ENCODE measurements at regions not wholly inside any gene's neighbourhood (a gene's known extent, or its start where the extent isn't known, plus 50 kb on each side); places are given as distances from the start of the nearest gene placed in this dataset.

DNA sequence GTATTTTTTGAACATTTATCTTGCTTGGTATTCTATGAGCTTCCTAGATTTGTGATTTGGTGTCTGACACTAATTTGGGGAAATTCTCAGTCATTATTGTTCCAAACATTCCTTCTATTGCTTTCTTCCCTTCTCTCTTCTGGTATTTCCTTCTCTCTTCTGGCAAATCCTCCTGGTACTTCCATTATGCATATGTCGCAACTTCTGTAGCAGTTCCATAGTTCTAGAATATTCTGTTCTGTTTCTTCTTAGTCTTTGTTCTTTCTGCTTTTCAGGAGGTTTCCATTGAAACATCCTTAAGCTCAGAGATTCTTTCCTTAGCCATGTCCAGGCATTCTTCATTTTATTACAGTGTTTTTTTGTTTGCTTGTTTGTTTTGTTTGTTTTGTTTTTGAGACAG is 155.2 kb upstream of the PIK3R1 start:
- H3K4me1 ChIP-seq = no peaks in the 10 kb centered on the region
- no peak overlapping the region for H3K27ac ChIP-seq
- intact Hi-C loops (cut with DNase I) = no loop called here
- no peaks in the 10 kb centered on the region for H3K9me3 ChIP-seq
- no peak for TF ChIP-seq POLR2AphosphoS5 (IDR thresholded peaks at IDR 0.05; ENCODE audit: insufficient read depth in 1 of 2, low read depth in 1 of 2)
- TF ChIP-seq, protein P1, sequence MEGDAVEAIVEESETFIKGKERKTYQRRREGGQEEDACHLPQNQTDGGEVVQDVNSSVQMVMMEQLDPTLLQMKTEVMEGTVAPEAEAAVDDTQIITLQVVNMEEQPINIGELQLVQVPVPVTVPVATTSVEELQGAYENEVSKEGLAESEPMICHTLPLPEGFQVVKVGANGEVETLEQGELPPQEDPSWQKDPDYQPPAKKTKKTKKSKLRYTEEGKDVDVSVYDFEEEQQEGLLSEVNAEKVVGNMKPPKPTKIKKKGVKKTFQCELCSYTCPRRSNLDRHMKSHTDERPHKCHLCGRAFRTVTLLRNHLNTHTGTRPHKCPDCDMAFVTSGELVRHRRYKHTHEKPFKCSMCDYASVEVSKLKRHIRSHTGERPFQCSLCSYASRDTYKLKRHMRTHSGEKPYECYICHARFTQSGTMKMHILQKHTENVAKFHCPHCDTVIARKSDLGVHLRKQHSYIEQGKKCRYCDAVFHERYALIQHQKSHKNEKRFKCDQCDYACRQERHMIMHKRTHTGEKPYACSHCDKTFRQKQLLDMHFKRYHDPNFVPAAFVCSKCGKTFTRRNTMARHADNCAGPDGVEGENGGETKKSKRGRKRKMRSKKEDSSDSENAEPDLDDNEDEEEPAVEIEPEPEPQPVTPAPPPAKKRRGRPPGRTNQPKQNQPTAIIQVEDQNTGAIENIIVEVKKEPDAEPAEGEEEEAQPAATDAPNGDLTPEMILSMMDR (IDR thresholded peaks at IDR 0.05) = no peak
- no peak for TF ChIP-seq POLR2A (IDR thresholded peaks at IDR 0.05)
- no peaks in the 10 kb centered on the region for H3K36me3 ChIP-seq
- DNase-seq (ENCODE audit: extremely low spot score in 2 of 2) = no peak
- H3K27me3 ChIP-seq = no peaks in the 10 kb centered on the region
- no peak overlapping the region for H3K4me3 ChIP-seq

DNA sequence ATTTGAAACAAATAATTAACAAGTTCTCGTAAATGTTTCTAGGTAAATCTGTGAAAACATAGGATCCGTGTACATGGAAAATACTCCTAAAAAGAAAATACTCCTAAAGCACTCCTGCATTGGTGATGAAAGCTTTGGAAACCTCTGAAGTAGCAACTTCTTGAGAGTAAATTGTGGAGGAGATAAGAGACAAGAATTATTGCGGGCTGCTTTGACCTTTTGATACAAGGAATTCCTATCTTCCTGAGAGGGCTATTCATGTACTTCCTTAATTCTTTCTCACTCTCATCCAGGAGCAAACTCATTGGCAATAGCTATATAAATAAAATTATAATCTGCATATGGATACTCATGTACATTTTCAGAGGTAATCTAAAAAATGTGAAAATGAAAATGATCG is 158.4 kb upstream of the PIK3R1 start:
- no peaks in the 10 kb centered on the region for H3K9me3 ChIP-seq
- H3K27ac ChIP-seq = no peak overlapping the region
- no peak for DNase-seq (ENCODE audit: extremely low spot score in 2 of 2)
- H3K4me1 ChIP-seq = no peaks in the 10 kb centered on the region
- TF ChIP-seq, protein P1 (IDR thresholded peaks at IDR 0.05) = no peak
- TF ChIP-seq POLR2A (IDR thresholded peaks at IDR 0.05) (no peak), POLR2AphosphoS5 (IDR thresholded peaks at IDR 0.05; ENCODE audit: insufficient read depth in 1 of 2, low read depth in 1 of 2) (no peak)
- no peaks in the 10 kb centered on the region for H3K27me3 ChIP-seq
- H3K4me3 ChIP-seq = no peak overlapping the region
- intact Hi-C loops (cut with DNase I) = no loop called here
- no peaks in the 10 kb centered on the region for H3K36me3 ChIP-seq

DNA sequence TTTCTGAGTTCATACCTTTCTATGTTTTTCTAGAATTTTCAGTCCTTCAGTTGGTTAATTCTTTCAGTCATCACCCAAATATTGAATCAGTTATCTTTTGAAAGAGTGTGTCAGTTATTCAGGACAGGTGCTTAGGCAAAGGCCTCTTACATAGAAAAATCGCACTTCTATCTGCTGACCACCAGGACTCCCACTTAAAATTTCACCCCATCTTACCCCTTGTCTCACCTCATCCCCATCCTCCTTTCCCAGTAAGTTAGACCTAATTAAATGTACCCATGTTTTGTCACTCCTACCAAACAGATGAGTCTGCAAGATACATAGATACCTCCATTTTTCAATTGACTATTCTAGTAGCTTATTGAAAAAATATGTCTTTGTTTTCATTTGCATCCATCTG is 159.9 kb upstream of the PIK3R1 start:
- no peaks in the 10 kb centered on the region for H3K9me3 ChIP-seq
- no peak overlapping the region for H3K27ac ChIP-seq
- intact Hi-C loops (cut with DNase I) = no loop called here
- H3K27me3 ChIP-seq = no peaks in the 10 kb centered on the region
- H3K4me1 ChIP-seq = no peaks in the 10 kb centered on the region
- H3K4me3 ChIP-seq = no peak overlapping the region
- H3K36me3 ChIP-seq = no peaks in the 10 kb centered on the region
- no peak for DNase-seq (ENCODE audit: extremely low spot score in 2 of 2)
- TF ChIP-seq, protein P1 (IDR thresholded peaks at IDR 0.05) = no peak
- TF ChIP-seq POLR2A (IDR thresholded peaks at IDR 0.05) (no peak), POLR2AphosphoS5 (IDR thresholded peaks at IDR 0.05; ENCODE audit: insufficient read depth in 1 of 2, low read depth in 1 of 2) (no peak)

DNA sequence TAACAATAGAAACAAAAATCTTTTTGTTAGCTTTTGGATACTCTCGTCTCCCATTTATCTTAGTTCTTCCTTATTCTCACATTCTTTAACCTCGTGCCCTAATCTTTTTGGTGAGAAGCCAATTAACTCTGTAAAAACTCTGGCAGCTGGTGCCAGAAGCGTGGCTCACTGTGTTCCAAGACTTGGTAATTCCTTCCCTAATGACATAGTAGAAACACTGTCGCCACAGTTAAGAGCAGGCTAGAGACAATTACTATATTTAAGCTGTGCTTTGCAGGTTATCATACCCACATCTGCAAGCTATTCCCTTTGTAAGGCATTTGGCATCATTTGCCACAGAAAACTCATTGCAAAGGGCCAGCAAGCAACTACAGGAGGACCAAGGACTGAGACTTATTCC is 160.9 kb upstream of the PIK3R1 start:
- intact Hi-C loops (cut with DNase I) = no loop called here

DNA sequence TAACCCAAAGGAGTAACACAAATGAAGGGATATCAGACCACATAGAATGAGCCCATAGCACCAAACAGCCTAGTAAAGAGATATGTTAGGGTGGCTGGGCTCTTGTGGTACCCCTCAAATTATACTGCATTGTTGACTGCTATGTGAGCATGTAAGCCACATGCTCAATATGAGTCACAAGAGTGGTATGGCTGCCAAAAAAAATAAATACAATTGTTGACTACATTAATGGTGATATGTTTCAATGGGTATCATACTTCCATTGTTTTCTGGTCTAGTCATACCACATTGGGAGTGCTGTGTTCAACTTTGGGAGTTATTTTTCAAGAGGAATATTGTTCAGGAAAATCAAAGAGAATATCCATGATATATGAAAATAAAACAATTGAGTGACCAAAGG is 162.4 kb upstream of the PIK3R1 start:
- H3K27me3 ChIP-seq = no peaks in the 10 kb centered on the region
- no peaks in the 10 kb centered on the region for H3K36me3 ChIP-seq
- intact Hi-C loops (cut with DNase I) = no loop called here
- no peak overlapping the region for H3K4me3 ChIP-seq
- no peaks in the 10 kb centered on the region for H3K9me3 ChIP-seq
- H3K4me1 ChIP-seq = no peaks in the 10 kb centered on the region
- DNase-seq (ENCODE audit: extremely low spot score in 2 of 2) = no peak
- no peak for TF ChIP-seq POLR2A (IDR thresholded peaks at IDR 0.05)
- TF ChIP-seq, protein P1 (IDR thresholded peaks at IDR 0.05) = no peak
- no peak for TF ChIP-seq POLR2AphosphoS5 (IDR thresholded peaks at IDR 0.05; ENCODE audit: insufficient read depth in 1 of 2, low read depth in 1 of 2)
- no peak overlapping the region for H3K27ac ChIP-seq

More for the DNA sequence above, 160.9 kb upstream of the PIK3R1 start:
- no peaks in the 10 kb centered on the region for H3K36me3 ChIP-seq
- TF ChIP-seq POLR2AphosphoS5 (IDR thresholded peaks at IDR 0.05; ENCODE audit: insufficient read depth in 1 of 2, low read depth in 1 of 2) (no peak), POLR2A (IDR thresholded peaks at IDR 0.05) (no peak)
- TF ChIP-seq, protein P1 (IDR thresholded peaks at IDR 0.05) = no peak
- no peaks in the 10 kb centered on the region for H3K9me3 ChIP-seq
- no peaks in the 10 kb centered on the region for H3K4me1 ChIP-seq
- no peak overlapping the region for H3K27ac ChIP-seq
- H3K4me3 ChIP-seq = no peak overlapping the region
- no peaks in the 10 kb centered on the region for H3K27me3 ChIP-seq
- no peak for DNase-seq (ENCODE audit: extremely low spot score in 2 of 2)

Measured in vagina (tissue), 2 donors.